Motor neuron (in vitro differentiated cells): ENCODE measurements at regions not wholly inside any gene's neighbourhood (a gene's known extent, or its start where the extent isn't known, plus 50 kb on each side); places are given as distances from the start of the nearest gene placed in this dataset.

ENCODE experiments used
- ATAC-seq, 8 experiments: fragments of 200-7000 bp; cut with Tn5 transposase; replicated peaks in 6 of 8; 2 replicates each; pipeline ENCODE4 v1.8.0; 2021; ENCODE audit warnings: mild to moderate bottlenecking in 8 of 8, moderate library complexity in 8 of 8
- H3K27ac ChIP-seq, 2 donors: fragments of 250-450 bp; sonication (Bioruptor Pico); 2 replicates each; pipeline ENCODE4 v1.9.0; 2021; ENCODE audit warnings: antibody characterized with exemption in 2 of 2, mild to moderate bottlenecking in 2 of 2, moderate library complexity in 1 of 2
- H3K4me1 ChIP-seq, 2 donors: fragments of 250-450 bp; sonication (Bioruptor Pico); replicated peaks in 1 of 2; 2 replicates each; pipeline ENCODE4 v1.6.1; 2021; ENCODE audit warnings: antibody characterized with exemption in 2 of 2, mild to moderate bottlenecking in 2 of 2, moderate library complexity in 1 of 2
- H3K4me3 ChIP-seq, 5 donors: fragments of 250-450 bp; sonication (Bioruptor Pico); 2 replicates each; pipeline ENCODE4 v1.9.0; 2021; ENCODE audit warnings: antibody characterized with exemption in 5 of 5, mild to moderate bottlenecking in 5 of 5, moderate library complexity in 4 of 5
- WGBS, 10 experiments: fragments of 450-650 bp; shearing (Covaris generic); methylation state at CpG; one replicate each; pipeline ENCODE4 v1.0.0; 2022; 5-methylcytosine and 5-hydroxymethylcytosine counted together
- in situ Hi-C, 9 experiments: fragments of 400-800 bp; cut with MboI; loops; one replicate each; pipeline ENCODE4 v1.15.0; 2021; ENCODE audit warnings: low sequenced_read_pairs in 9 of 9, low pct_unique_long_range_greater_than_20kb in 2 of 9; ENCODE audit not compliant: unreplicated experiment in 9 of 9

GRCh38 chr22:44412136-44412731 lies 85.8 kb downstream of the RTL6 start:
- Histone ChIP-seq H3K4me1 (peaks cover 19 to 27% of the 10 kb centered on the region in 2 donors), H3K27ac (no peak overlapping the region), H3K4me3 (no peak overlapping the region)
- ATAC-seq, result peak in 4 of 8 experiments; percentile 55 to 71 (median 61)
- WGBS, 10 experiments, result 0 to 80% (median 68%) methylated on average over 1 to 9 of the region's 19 CpGs; no CpG with 5 or more reads in 4 of the 10 experiments
- in situ Hi-C loops, result no loop called here

GRCh38 chr22:44411226-44412135 lies 86.6 kb downstream of the RTL6 start:
- WGBS, 10 experiments, result 60 to 100% (median 80%) methylated on average over 1 to 18 of the region's 37 CpGs; no CpG with 5 or more reads in 3 of the 10 experiments
- in situ Hi-C loops, result no loop called here
- ATAC-seq, result peak in 4 of 8 experiments; percentile 15 to 59 (median 46)
- H3K4me3 ChIP-seq, result no peak overlapping the region
- peaks cover 19 to 27% of the 10 kb centered on the region in 2 donors for H3K4me1 ChIP-seq
- H3K27ac ChIP-seq, result peak overlapping the region in 1 of 2 donors; percentile 49

GRCh38 chr22:44410451-44410991 lies 87.5 kb downstream of the RTL6 start:
- Histone ChIP-seq H3K4me3 (no peak overlapping the region), H3K4me1 (peaks cover 22 to 27% of the 10 kb centered on the region in 2 donors), H3K27ac (no peak overlapping the region)
- in situ Hi-C loops, result no loop called here
- ATAC-seq, result peak; percentile 20 to 95 (median 46)
- 0 to 100% (median 60%) methylated on average over 1 to 2 of the region's 16 CpGs; no CpG with 5 or more reads in 7 of the 10 experiments for WGBS, 10 experiments

GRCh38 chr22:44409974-44410316 lies 88.1 kb downstream of the RTL6 start:
- 80 to 92% (median 87%) methylated on average over 2 to 5 of the region's 7 CpGs; no CpG with 5 or more reads in 6 of the 10 experiments for WGBS, 10 experiments
- Histone ChIP-seq H3K4me1 (peaks cover 22 to 27% of the 10 kb centered on the region in 2 donors), H3K4me3 (no peak overlapping the region), H3K27ac (no peak overlapping the region)
- in situ Hi-C loops, result no loop called here
- ATAC-seq, result no peak

GRCh38 chr22:44409211-44409973 lies 88.6 kb downstream of the RTL6 start:
- peaks cover 22 to 27% of the 10 kb centered on the region in 2 donors for H3K4me1 ChIP-seq
- ATAC-seq, result peak in 2 of 8 experiments; percentile 9 to 34
- WGBS, 10 experiments, result 50 to 100% (median 77%) methylated on average over 2 to 13 of the region's 24 CpGs; no CpG with 5 or more reads in 2 of the 10 experiments
- in situ Hi-C loops, result no loop called here
- H3K27ac ChIP-seq, result no peak overlapping the region
- no peak overlapping the region for H3K4me3 ChIP-seq

- Histone ChIP-seq H3K27ac (no peak overlapping the region), H3K4me3 (no peak overlapping the region), H3K4me1 (peaks cover 22 to 27% of the 10 kb centered on the region in 2 donors)
- no peak for ATAC-seq
- 80 to 100% (median 94%) methylated on average over 1 to 5 of the region's 7 CpGs; no CpG with 5 or more reads in 5 of the 10 experiments for WGBS, 10 experiments
- in situ Hi-C loops, result no loop called here
Measured at GRCh38 chr22:44408829-44409192, 89.2 kb downstream of the RTL6 start.

- 42 to 95% (median 83%) methylated on average over 1 to 13 of the region's 21 CpGs; no CpG with 5 or more reads in 3 of the 10 experiments for WGBS, 10 experiments
- no peak overlapping the region for H3K4me3 ChIP-seq
- in situ Hi-C loops, result no loop called here
- H3K27ac ChIP-seq, result no peak overlapping the region
- no peak for ATAC-seq
- H3K4me1 ChIP-seq, result peaks cover 22 to 27% of the 10 kb centered on the region in 2 donors
Measured at GRCh38 chr22:44407987-44408828, 89.8 kb downstream of the RTL6 start.

- H3K4me3 ChIP-seq, result no peak overlapping the region
- peaks cover 19 to 25% of the 10 kb centered on the region in 2 donors for H3K4me1 ChIP-seq
- no peak overlapping the region for H3K27ac ChIP-seq
- ATAC-seq, result no peak
- WGBS, 10 experiments, result 40 to 100% (median 82%) methylated on average over 1 to 6 of the region's 23 CpGs; no CpG with 5 or more reads in 4 of the 10 experiments
- in situ Hi-C loops, result no loop called here
Measured at GRCh38 chr22:44407171-44407986, 90.7 kb downstream of the RTL6 start.

- no peak for ATAC-seq
- 57 to 79% (median 72%) methylated on average over 3 to 9 of the region's 13 CpGs; no CpG with 5 or more reads in 2 of the 10 experiments for WGBS, 10 experiments
- Histone ChIP-seq H3K4me3 (no peak overlapping the region), H3K27ac (no peak overlapping the region), H3K4me1 (peaks cover 11 to 17% of the 10 kb centered on the region in 2 donors)
- in situ Hi-C loops, result no loop called here
Measured at GRCh38 chr22:44406341-44407170, 91.5 kb downstream of the RTL6 start.

- Histone ChIP-seq H3K4me3 (no peak overlapping the region), H3K4me1 (peaks cover 11 to 15% of the 10 kb centered on the region in 2 donors), H3K27ac (no peak overlapping the region)
- in situ Hi-C loops, result no loop called here
- 100% methylated on average over 1 of the region's 2 CpGs; no CpG with 5 or more reads in 7 of the 10 experiments for WGBS, 10 experiments
- ATAC-seq, result no peak
Measured at GRCh38 chr22:44405661-44406060, 92.4 kb downstream of the RTL6 start.
